Lung (tissue), 11 donors: ENCODE measurements at regions not wholly inside any gene's neighbourhood (a gene's known extent, or its start where the extent isn't known, plus 50 kb on each side); places are given as distances from the start of the nearest gene placed in this dataset.

ENCODE experiments used
- ATAC-seq: fragments of 200-7000 bp; cut with Tn5 transposase; one replicate; pipeline ENCODE4 v1.9.1; 2020; ENCODE audit warnings: moderate number of reproducible peaks; ENCODE audit not compliant: insufficient read depth, low FRiP score
- DNase-seq, 3 donors: peaks; one replicate each; pipeline ENCODE4 v3.0.0-alpha.2; 2013 to 2017
- H3K27ac ChIP-seq, 2 donors: one replicate each; pipeline ENCODE4 v1.5.1; 2013; ENCODE audit warnings: mild to moderate bottlenecking in 2 of 2, moderate library complexity in 2 of 2, control low read depth in 1 of 2, inconsistent platforms in 1 of 2, low read depth in 1 of 2, low read length in 1 of 2
- H3K27me3 ChIP-seq, 3 donors: one replicate each; pipeline ENCODE4 v1.5.1; 2013; ENCODE audit warnings: low read length in 2 of 3; ENCODE audit not compliant: control insufficient read depth in 3 of 3, insufficient read depth in 3 of 3
- H3K36me3 ChIP-seq, 4 donors: one replicate each; pipeline ENCODE4 v1.5.1; 2013; ENCODE audit warnings: low read length in 4 of 4, mild to moderate bottlenecking in 1 of 4, moderate library complexity in 1 of 4; ENCODE audit not compliant: control insufficient read depth in 4 of 4, insufficient read depth in 4 of 4
- H3K4me1 ChIP-seq, 5 donors: one replicate each; pipeline ENCODE4 v1.5.1; 2013; ENCODE audit warnings: low read length in 5 of 5, mild to moderate bottlenecking in 2 of 5, moderate library complexity in 1 of 5; ENCODE audit not compliant: control insufficient read depth in 5 of 5, insufficient read depth in 5 of 5
- H3K4me3 ChIP-seq: one replicate; pipeline ENCODE4 v1.5.1; 2013; ENCODE audit warnings: mild to moderate bottlenecking, control low read depth, moderate library complexity
- H3K9ac ChIP-seq, 2 donors: one replicate each; pipeline ENCODE4 v1.5.1; 2013; ENCODE audit warnings: low read length in 2 of 2, control low read depth in 1 of 2; ENCODE audit not compliant: insufficient read depth in 1 of 2
- H3K9me3 ChIP-seq, 4 donors: one replicate each; pipeline ENCODE4 v1.5.1; 2013; ENCODE audit warnings: low read length in 3 of 4, mild to moderate bottlenecking in 1 of 4, moderate library complexity in 1 of 4; ENCODE audit not compliant: control insufficient read depth in 4 of 4, insufficient read depth in 3 of 4
- WGBS, 2 donors: extraction: QIAGEN DNeasy Blood & Tissue Kit; methylation state at CpG; one replicate each; pipeline ENCODE4 v1.1.7; 2013; 5-methylcytosine and 5-hydroxymethylcytosine counted together
- TF ChIP-seq, protein P1 (sequence below): IDR thresholded peaks from 2 replicates; pipeline ENCODE4 v1.5.1; 2012; ENCODE audit warnings: mild to moderate bottlenecking; ENCODE audit errors: control extremely low read depth, extremely low read depth
- donor health status: control.
- donor health status: control.
- donor health status: Bipolar disorder and iron deficiency.
- donor health status: healthy.
- donor health status: DM: yes; HTN: yes; CAD: no.

DNA sequence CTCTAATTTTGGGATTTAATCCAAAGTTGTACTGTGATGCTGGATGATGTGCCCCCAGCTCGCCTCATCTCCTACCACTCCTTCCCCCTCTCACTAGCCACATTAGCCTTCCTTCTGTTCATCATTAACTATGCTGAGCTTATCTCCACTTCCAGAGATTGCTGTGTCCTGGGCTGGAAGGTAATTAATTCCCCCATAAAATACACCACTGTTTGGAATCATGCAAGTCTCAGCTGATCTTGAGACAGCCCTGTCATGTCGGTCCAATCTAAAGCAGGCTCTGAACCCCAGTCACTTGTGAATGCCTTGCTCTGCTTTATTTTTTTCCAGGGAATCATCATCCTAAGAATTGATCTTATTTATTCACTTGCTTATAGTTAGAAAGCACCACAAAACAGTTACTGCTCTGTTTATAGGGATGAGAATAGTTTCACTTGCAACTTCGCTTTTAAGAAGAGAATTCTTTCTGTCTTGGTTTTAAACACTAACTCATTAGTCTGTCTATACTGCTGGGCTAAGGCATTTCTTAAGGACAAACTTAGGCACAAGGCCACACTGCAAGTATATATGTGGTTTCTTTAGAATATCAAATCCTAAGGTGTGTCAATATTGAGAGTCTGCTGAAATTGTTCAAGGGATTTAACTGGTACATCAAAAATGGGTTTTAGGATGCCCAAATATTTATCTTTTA is 341.1 kb upstream of the SEMA3A start:
- no peak for DNase-seq
- H3K9ac ChIP-seq, result no peak overlapping the region
- no peak overlapping the region for H3K4me3 ChIP-seq
- no peak overlapping the region for H3K27ac ChIP-seq
- TF ChIP-seq, protein P1, sequence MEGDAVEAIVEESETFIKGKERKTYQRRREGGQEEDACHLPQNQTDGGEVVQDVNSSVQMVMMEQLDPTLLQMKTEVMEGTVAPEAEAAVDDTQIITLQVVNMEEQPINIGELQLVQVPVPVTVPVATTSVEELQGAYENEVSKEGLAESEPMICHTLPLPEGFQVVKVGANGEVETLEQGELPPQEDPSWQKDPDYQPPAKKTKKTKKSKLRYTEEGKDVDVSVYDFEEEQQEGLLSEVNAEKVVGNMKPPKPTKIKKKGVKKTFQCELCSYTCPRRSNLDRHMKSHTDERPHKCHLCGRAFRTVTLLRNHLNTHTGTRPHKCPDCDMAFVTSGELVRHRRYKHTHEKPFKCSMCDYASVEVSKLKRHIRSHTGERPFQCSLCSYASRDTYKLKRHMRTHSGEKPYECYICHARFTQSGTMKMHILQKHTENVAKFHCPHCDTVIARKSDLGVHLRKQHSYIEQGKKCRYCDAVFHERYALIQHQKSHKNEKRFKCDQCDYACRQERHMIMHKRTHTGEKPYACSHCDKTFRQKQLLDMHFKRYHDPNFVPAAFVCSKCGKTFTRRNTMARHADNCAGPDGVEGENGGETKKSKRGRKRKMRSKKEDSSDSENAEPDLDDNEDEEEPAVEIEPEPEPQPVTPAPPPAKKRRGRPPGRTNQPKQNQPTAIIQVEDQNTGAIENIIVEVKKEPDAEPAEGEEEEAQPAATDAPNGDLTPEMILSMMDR, result no peak
- H3K27me3 ChIP-seq, result no peaks in the 10 kb centered on the region
- no peaks in the 10 kb centered on the region for H3K9me3 ChIP-seq
- no peaks in the 10 kb centered on the region for H3K4me1 ChIP-seq
- H3K36me3 ChIP-seq, result no peaks in the 10 kb centered on the region
- WGBS, 2 donors, result 45 to 52% methylated on average over 3 of the region's 3 CpGs
- no peak for ATAC-seq

DNA sequence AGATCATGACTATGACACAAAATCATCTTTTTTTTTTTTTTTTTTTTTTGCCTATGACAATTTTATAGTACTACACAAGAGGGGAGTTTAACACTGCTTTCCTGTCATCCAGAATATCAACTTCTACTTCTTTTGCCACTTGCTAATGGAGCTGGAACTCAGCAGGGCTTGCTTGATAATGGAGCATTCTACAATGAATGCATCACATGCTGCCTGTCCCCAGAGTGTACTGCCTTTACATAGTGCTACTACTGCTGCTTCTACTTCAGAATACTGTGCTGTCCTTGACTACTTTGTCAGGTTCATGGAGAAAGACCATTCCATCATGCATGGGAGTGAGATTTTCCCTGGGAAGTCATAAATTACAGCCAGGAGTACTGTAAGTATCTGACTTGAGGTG is 338.6 kb upstream of the SEMA3A start:
- H3K27me3 ChIP-seq, result no peaks in the 10 kb centered on the region
- H3K36me3 ChIP-seq, result no peaks in the 10 kb centered on the region
- no peaks in the 10 kb centered on the region for H3K4me1 ChIP-seq
- H3K9me3 ChIP-seq, result no peaks in the 10 kb centered on the region
- TF ChIP-seq, protein P1, result no peak
- no peak overlapping the region for H3K9ac ChIP-seq
- no peak overlapping the region for H3K4me3 ChIP-seq
- ATAC-seq, result no peak
- H3K27ac ChIP-seq, result no peak overlapping the region
- DNase-seq, result no peak

DNA sequence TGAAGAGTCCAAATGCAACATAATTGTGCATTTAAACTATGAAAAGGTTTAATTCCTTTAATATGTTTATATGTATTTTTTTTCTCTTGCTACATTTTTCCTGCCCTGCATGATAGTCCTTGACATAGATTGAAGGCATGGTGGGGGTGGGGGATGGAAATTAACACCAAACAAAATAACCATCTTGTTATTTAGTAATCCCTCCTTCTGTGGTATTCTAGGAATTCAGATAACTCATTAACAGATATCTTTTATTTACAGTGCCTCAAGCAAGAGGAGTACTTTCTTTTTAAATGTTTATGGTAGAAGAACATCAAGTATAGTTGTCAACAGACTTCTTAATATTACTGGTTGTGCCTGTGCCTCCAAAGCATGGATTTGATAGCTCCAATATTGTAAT is 337.6 kb upstream of the SEMA3A start:
- Histone ChIP-seq H3K27me3 (no peaks in the 10 kb centered on the region), H3K4me3 (no peak overlapping the region), H3K9me3 (no peaks in the 10 kb centered on the region), H3K4me1 (no peaks in the 10 kb centered on the region), H3K9ac (no peak overlapping the region), H3K36me3 (no peaks in the 10 kb centered on the region), H3K27ac (no peak overlapping the region)
- no peak for DNase-seq
- TF ChIP-seq, protein P1, result no peak
- ATAC-seq, result no peak
